H1 (cell line): ENCODE measurements at regions not wholly inside any gene's neighbourhood (a gene's known extent, or its start where the extent isn't known, plus 50 kb on each side); places are given as distances from the start of the nearest gene placed in this dataset.

Source experiments
- CTCF ChIA-PET: fragments of 300-600 bp; sonication (Branson Sonifier 250); formaldehyde crosslinking; loops from one replicate; lab custom pipeline; 2021; ENCODE audit not compliant: partially characterized antibody; lab: Charles Lee
- POLR2A ChIA-PET: fragments of 300-600 bp; sonication (Branson Sonifier 250); formaldehyde crosslinking; loops from one replicate; lab custom pipeline; 2021; ENCODE audit warnings: inconsistent platforms; ENCODE audit not compliant: partially characterized antibody; lab: Charles Lee
- DNase-seq, 2 experiments: peaks; one replicate each; pipeline versions ENCODE4 v3.0.0 to v3.0.0-alpha.2; 2010 to 2022; ENCODE audit warnings: low spot score in 2 of 2, low read depth in 1 of 2, mixed read lengths in 1 of 2
- FAIRE-seq: peaks from 2 replicates; lab custom pipeline; 2011; peaks lifted over from hg19 to GRCh38; lab: Jason Lieb, UNC
- H2AFZ ChIP-seq: 2 replicates; pipeline ENCODE4 v1.8.1; 2012; ENCODE audit warnings: low read length, inconsistent platforms
- H2AK5ac ChIP-seq: 2 replicates; pipeline ENCODE4 v1.6.1; 2013; ENCODE audit warnings: low read depth, low read length
- H2BK120ac ChIP-seq: replicated peaks from 2 replicates; pipeline ENCODE3; 2013; ENCODE audit warnings: low read depth, low read length, inconsistent platforms
- H2BK12ac ChIP-seq: 2 replicates; pipeline ENCODE4 v1.6.1; 2013; ENCODE audit warnings: low read depth, low read length
- H2BK15ac ChIP-seq: 2 replicates; pipeline ENCODE4 v1.6.1; 2013; ENCODE audit warnings: low read length
- H2BK20ac ChIP-seq: 2 replicates; pipeline ENCODE4 v1.6.1; 2013; ENCODE audit warnings: low read length
- H2BK5ac ChIP-seq: 2 replicates; pipeline ENCODE4 v1.6.1; 2013; ENCODE audit warnings: low read depth, low read length
- H3K14ac ChIP-seq: 2 replicates; pipeline ENCODE4 v1.6.1; 2013; ENCODE audit warnings: inconsistent platforms; ENCODE audit not compliant: insufficient read length
- H3K18ac ChIP-seq: 2 replicates; pipeline ENCODE4 v1.6.1; 2013; ENCODE audit warnings: low read length; ENCODE audit errors: extremely low read depth
- H3K23ac ChIP-seq: 2 replicates; pipeline ENCODE4 v1.6.1; 2013; ENCODE audit warnings: inconsistent platforms; ENCODE audit not compliant: insufficient read length
- H3K23me2 ChIP-seq: 2 replicates; pipeline ENCODE4 v1.6.1; 2013; ENCODE audit warnings: low read depth, low read length
- H3K27ac ChIP-seq: 2 replicates; pipeline ENCODE4 v1.6.1; 2011; ENCODE audit warnings: low read depth, low read length, inconsistent platforms
- H3K27me3 ChIP-seq, 4 experiments: replicated peaks in 1 of 4; 1 replicate in 1 of 4; 2 replicates in 3 of 4; pipeline versions ENCODE4 v1.6.1 to v1.8.1; 2011 to 2013; ENCODE audit warnings: low read length in 3 of 4, mild to moderate bottlenecking in 3 of 4, inconsistent platforms in 2 of 4, mixed read lengths in 2 of 4, moderate library complexity in 1 of 4; ENCODE audit not compliant: control insufficient read depth in 3 of 4, insufficient read depth in 3 of 4; ENCODE audit errors: extremely low read depth in 1 of 4
- H3K36me3 ChIP-seq, 4 experiments: 2 replicates each; pipeline versions ENCODE4 v1.6.1 to v1.8.1; 2011 to 2013; ENCODE audit warnings: mild to moderate bottlenecking in 4 of 4, low read length in 3 of 4, moderate library complexity in 2 of 4, control low read depth in 1 of 4, inconsistent platforms in 1 of 4; ENCODE audit not compliant: insufficient read depth in 4 of 4, control insufficient read depth in 2 of 4
- H3K4ac ChIP-seq: replicated peaks from 2 replicates; pipeline ENCODE3; 2013; ENCODE audit warnings: low read length, low read depth, mixed read lengths, inconsistent platforms; ENCODE audit not compliant: insufficient read length
- H3K4me1 ChIP-seq, 4 experiments: replicated peaks in 1 of 4; 1 replicate in 1 of 4; 2 replicates in 3 of 4; pipeline versions ENCODE4 v1.6.1 to v1.8.1; 2011 to 2013; ENCODE audit warnings: low read length in 3 of 4, inconsistent platforms in 2 of 4, mixed read lengths in 1 of 4; ENCODE audit not compliant: insufficient read depth in 4 of 4, control insufficient read depth in 3 of 4
- H3K4me2 ChIP-seq, 2 experiments: 2 replicates each; pipeline versions ENCODE4 v1.6.1 to v1.8.1; 2011 to 2013; ENCODE audit warnings: low read depth in 2 of 2, low read length in 2 of 2, control low read depth in 1 of 2, inconsistent platforms in 1 of 2, mild to moderate bottlenecking in 1 of 2; ENCODE audit not compliant: insufficient read depth in 1 of 2
- H3K4me3 ChIP-seq, 4 experiments: fragments of 200-600, 300-600 bp in 1 of 4; sonication (generic), shearing (Covaris generic), sonication (Bioruptor Twin) in 1 of 4; 2 replicates each; pipeline versions ENCODE4 v1.5.1 to v1.8.1; 2011 to 2016; ENCODE audit warnings: low read length in 4 of 4, low read depth in 3 of 4, control low read depth in 2 of 4, inconsistent platforms in 2 of 4, mild to moderate bottlenecking in 2 of 4, mixed read lengths in 1 of 4, moderate library complexity in 1 of 4; ENCODE audit not compliant: insufficient read depth in 2 of 4; ENCODE audit errors: extremely low read depth in 1 of 4
- H3K56ac ChIP-seq: replicated peaks from 2 replicates; pipeline ENCODE3; 2013; ENCODE audit warnings: low read depth, mild to moderate bottlenecking, mixed read lengths, low read length, inconsistent platforms; ENCODE audit not compliant: insufficient read length
- H3K79me1 ChIP-seq: 2 replicates; pipeline ENCODE4 v1.6.1; 2013; ENCODE audit warnings: low read depth, low read length, control low read depth
- H3K79me2 ChIP-seq, 2 experiments: 2 replicates each; pipeline versions ENCODE4 v1.6.1 to v1.8.1; 2012 to 2013; ENCODE audit warnings: low read length in 2 of 2, mild to moderate bottlenecking in 2 of 2, inconsistent platforms in 1 of 2; ENCODE audit not compliant: insufficient read depth in 2 of 2, control insufficient read depth in 1 of 2
- H3K9ac ChIP-seq, 4 experiments: replicated peaks in 1 of 4; 1 replicate in 1 of 4; 2 replicates in 3 of 4; pipeline versions ENCODE4 v1.6.1 to v1.8.1; 2011 to 2013; ENCODE audit warnings: low read depth in 3 of 4, low read length in 3 of 4, control low read depth in 2 of 4, mild to moderate bottlenecking in 2 of 4, moderate library complexity in 2 of 4, inconsistent platforms in 1 of 4; ENCODE audit errors: extremely low read depth in 1 of 4
- H3K9me3 ChIP-seq, 2 experiments: 2 replicates each; pipeline versions ENCODE4 v1.6.1 to v1.8.1; 2012 to 2013; ENCODE audit warnings: mild to moderate bottlenecking in 2 of 2, moderate library complexity in 2 of 2, control low read depth in 1 of 2, inconsistent platforms in 1 of 2, low read depth in 1 of 2, low read length in 1 of 2, mixed read lengths in 1 of 2; ENCODE audit not compliant: insufficient read depth in 2 of 2
- H4K20me1 ChIP-seq, 2 experiments: replicated peaks in 1 of 2; 2 replicates each; pipeline versions ENCODE3 to v1.8.1; 2011 to 2013; ENCODE audit warnings: inconsistent platforms in 2 of 2, low read length in 2 of 2, mild to moderate bottlenecking in 1 of 2; ENCODE audit not compliant: insufficient read depth in 2 of 2, control insufficient read depth in 1 of 2
- H4K5ac ChIP-seq: 2 replicates; pipeline ENCODE4 v1.6.1; 2013; ENCODE audit warnings: low read length, low read depth, mixed read lengths, inconsistent platforms; ENCODE audit not compliant: insufficient read length
- H4K8ac ChIP-seq: 2 replicates; pipeline ENCODE4 v1.8.0; 2013; ENCODE audit warnings: mild to moderate bottlenecking, moderate library complexity, low read length, inconsistent platforms; ENCODE audit not compliant: insufficient read depth; ENCODE audit errors: extremely low read depth
- H4K91ac ChIP-seq: replicated peaks from 2 replicates; pipeline ENCODE3; 2013; ENCODE audit warnings: low read length, mixed read lengths, inconsistent platforms; ENCODE audit not compliant: insufficient read length
- JUND ChIP-seq: IDR thresholded peaks from 2 replicates; pipeline ENCODE4 v1.6.1; 2011; ENCODE audit warnings: mild to moderate bottlenecking, improper control_type of control experiment, low read length
- POLR2A ChIP-seq, 2 experiments: IDR thresholded peaks; 1 replicate in 1 of 2; 2 replicates in 1 of 2; pipeline ENCODE4 v1.6.1; 2011; ENCODE audit warnings: low read depth in 2 of 2, low read length in 2 of 2, mild to moderate bottlenecking in 2 of 2; ENCODE audit errors: control extremely low read depth in 1 of 2
- RFX5 ChIP-seq: IDR thresholded peaks from 2 replicates; pipeline ENCODE4 v1.6.1; 2011; ENCODE audit warnings: low read depth, low read length, improper control_type of control experiment, borderline replicate concordance
- SP1 ChIP-seq: IDR thresholded peaks from 2 replicates; pipeline ENCODE4 v1.6.1; 2011; ENCODE audit warnings: low read depth, low read length
- WGBS, 2 experiments: shearing (Covaris generic) in 1 of 2; methylation state at CpG; one replicate each; pipeline versions ENCODE4 v1.1.6 to v1.1.7; 2013 to 2015; ENCODE audit warnings: low lambda C conversion rate in 2 of 2, mixed read lengths in 2 of 2, inconsistent platforms in 1 of 2, low coverage in 1 of 2, missing lambda C conversion rate in 1 of 2; ENCODE audit not compliant: insufficient replicate concordance in 2 of 2, insufficient coverage in 1 of 2, insufficient read length in 1 of 2; ENCODE audit errors: extremely low coverage in 1 of 2, missing lambda C conversion rate in 1 of 2; 5-methylcytosine and 5-hydroxymethylcytosine counted together

- Histone ChIP-seq H2AFZ (no peak overlapping the region), H3K27ac (no peak overlapping the region), H3K79me2 (no peaks in the 10 kb centered on the region), H3K23ac (no peak overlapping the region), H4K20me1 (no peaks in the 10 kb centered on the region), H3K4me2 (no peak overlapping the region), H3K56ac (no peak overlapping the region), H2AK5ac (no peak overlapping the region), H3K79me1 (no peaks in the 10 kb centered on the region), H4K91ac (no peak overlapping the region), H3K27me3 (no peaks in the 10 kb centered on the region), H2BK15ac (no peak overlapping the region), H3K9ac (no peak overlapping the region), H3K18ac (no peak overlapping the region), H3K4me1 (no peaks in the 10 kb centered on the region), H4K8ac (no peak overlapping the region), H3K14ac (no peak overlapping the region), H3K9me3 (no peaks in the 10 kb centered on the region), H2BK120ac (no peak overlapping the region), H2BK12ac (no peak overlapping the region), H3K4ac (no peak overlapping the region), H4K5ac (no peak overlapping the region), H2BK20ac (no peak overlapping the region), H2BK5ac (no peak overlapping the region), H3K4me3 (no peak overlapping the region), H3K23me2 (no peaks in the 10 kb centered on the region), H3K36me3 (no peaks in the 10 kb centered on the region)
- DNase-seq (no peak), FAIRE-seq (no peak)
- POLR2A ChIA-PET, result no interaction called here
- WGBS, 2 experiments, result 88% methylated on average over 1 of the region's 1 CpG; no CpG with 5 or more reads in 1 of the 2 experiments
- CTCF ChIA-PET, result interaction anchor here (1.0 kb wide), 1 partner anchor 54 kb away, joined by 3 read pairs; no protein-coding TSS in a partner anchor
- no peak for TF ChIP-seq JUND
- no peak for TF ChIP-seq RFX5
- no peak for TF ChIP-seq SP1
- TF ChIP-seq POLR2A (IDR thresholded peaks at IDR 0.05; ENCODE audit: control extremely low read depth in 1 of 2, low read depth in 2 of 2, low read length in 2 of 2), result no peak
Measured at GRCh38 chr6:85394853-85395538, 54.9 kb upstream of the NT5E start.
